ENCODE measurements at regions not wholly inside any gene's neighbourhood (a gene's known extent, or its start where the extent isn't known, plus 50 kb on each side); places are given as distances from the start of the nearest gene placed in this dataset.

DNA sequence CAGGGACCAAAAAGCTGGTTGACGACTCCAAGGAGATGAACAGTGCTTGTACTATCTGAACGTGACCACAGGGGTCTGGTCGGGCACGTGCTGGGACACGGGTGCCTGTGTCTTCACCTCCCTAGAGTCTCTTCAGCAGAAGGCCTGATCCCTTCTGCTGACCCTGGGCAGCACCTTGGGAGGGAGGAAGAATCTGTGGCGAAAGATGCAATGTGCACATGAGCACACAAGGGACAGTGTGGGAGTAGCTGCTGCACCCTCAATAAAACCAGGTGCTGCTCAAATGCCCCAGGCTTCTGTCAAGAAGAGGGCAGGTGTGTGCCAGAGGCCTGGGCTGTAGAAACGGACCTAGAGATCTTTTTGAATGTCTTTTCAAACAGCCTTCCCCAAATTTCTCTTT, 130.6 kb upstream of the THBS2 start:
- 65 to 84% methylated on average over 4 to 6 of the region's 7 CpGs for WGBS, 2 donors (ENCODE audit: low coverage in 1 of 2)
- TF ChIP-seq, protein P1, sequence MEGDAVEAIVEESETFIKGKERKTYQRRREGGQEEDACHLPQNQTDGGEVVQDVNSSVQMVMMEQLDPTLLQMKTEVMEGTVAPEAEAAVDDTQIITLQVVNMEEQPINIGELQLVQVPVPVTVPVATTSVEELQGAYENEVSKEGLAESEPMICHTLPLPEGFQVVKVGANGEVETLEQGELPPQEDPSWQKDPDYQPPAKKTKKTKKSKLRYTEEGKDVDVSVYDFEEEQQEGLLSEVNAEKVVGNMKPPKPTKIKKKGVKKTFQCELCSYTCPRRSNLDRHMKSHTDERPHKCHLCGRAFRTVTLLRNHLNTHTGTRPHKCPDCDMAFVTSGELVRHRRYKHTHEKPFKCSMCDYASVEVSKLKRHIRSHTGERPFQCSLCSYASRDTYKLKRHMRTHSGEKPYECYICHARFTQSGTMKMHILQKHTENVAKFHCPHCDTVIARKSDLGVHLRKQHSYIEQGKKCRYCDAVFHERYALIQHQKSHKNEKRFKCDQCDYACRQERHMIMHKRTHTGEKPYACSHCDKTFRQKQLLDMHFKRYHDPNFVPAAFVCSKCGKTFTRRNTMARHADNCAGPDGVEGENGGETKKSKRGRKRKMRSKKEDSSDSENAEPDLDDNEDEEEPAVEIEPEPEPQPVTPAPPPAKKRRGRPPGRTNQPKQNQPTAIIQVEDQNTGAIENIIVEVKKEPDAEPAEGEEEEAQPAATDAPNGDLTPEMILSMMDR (IDR thresholded peaks at IDR 0.05): no peak
- TF ChIP-seq POLR2A (IDR thresholded peaks at IDR 0.05): no peak
- no peak for TF ChIP-seq EP300 (IDR thresholded peaks at IDR 0.05)
- TF ChIP-seq POLR2AphosphoS5 (IDR thresholded peaks at IDR 0.05): no peak
- H3K27me3 ChIP-seq: no peaks in the 10 kb centered on the region
- ATAC-seq: no peak
- peaks cover 0 to 18% (median 0%) of the 10 kb centered on the region in 3 donors for H3K4me1 ChIP-seq
- no peaks in the 10 kb centered on the region for H3K9me3 ChIP-seq
- H3K27ac ChIP-seq: no peak overlapping the region
- no peak overlapping the region for H3K4me3 ChIP-seq
- H3K36me3 ChIP-seq: no peaks in the 10 kb centered on the region

DNA sequence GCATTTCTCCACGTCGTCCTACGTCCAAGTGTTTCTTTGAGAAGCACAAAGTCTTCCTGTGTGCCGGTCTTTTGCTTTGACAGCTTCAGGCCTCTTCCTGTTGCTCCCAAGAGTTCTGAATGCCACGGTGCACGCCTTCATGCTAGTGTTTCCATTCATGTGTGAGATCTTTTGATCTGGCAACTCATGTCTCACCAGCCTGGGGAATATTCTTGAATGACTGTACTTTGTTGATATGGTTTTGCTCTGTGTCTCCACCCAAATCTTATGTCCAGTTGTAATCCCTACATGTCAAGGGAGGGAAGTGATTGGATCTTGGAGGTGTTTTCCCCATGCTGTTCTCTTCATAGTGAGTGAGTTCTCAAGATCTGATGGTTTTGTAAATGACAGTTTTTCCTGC, 129.6 kb upstream of the THBS2 start:
- Histone ChIP-seq H3K36me3 (no peaks in the 10 kb centered on the region), H3K9me3 (no peaks in the 10 kb centered on the region), H3K27ac (no peak overlapping the region), H3K27me3 (no peaks in the 10 kb centered on the region), H3K4me1 (peaks cover 0 to 13% (median 0%) of the 10 kb centered on the region in 3 donors), H3K4me3 (no peak overlapping the region)
- no peak for ATAC-seq
- 66 to 83% methylated on average over 2 to 6 of the region's 6 CpGs for WGBS, 2 donors (ENCODE audit: low coverage in 1 of 2)
- TF ChIP-seq, protein P1 (IDR thresholded peaks at IDR 0.05): no peak
- TF ChIP-seq EP300 (IDR thresholded peaks at IDR 0.05) (no peak), POLR2AphosphoS5 (IDR thresholded peaks at IDR 0.05) (no peak), POLR2A (IDR thresholded peaks at IDR 0.05) (no peak)

DNA sequence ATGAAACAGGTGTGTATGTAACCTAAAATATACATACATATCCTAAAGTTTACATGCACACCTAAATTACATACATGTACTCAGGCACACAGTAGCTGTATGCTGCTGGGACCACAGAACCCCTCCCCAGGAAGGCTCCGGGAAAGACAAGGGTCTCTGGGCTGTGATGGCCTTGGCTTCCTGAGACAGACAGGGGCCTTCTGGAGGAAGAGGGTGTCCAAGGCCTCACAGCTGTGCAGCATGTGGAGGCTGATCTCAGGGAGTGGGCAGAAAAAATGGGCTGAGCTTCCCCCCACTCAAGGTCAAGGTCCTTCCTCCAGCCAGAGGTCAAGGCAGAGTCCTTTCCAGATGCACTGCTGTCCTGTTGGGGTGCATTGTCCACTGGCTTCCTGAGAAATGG, 129.1 kb upstream of the THBS2 start:
- Histone ChIP-seq H3K4me3 (no peak overlapping the region), H3K27ac (no peak overlapping the region), H3K27me3 (no peaks in the 10 kb centered on the region), H3K4me1 (peaks cover 0 to 10% (median 0%) of the 10 kb centered on the region in 3 donors), H3K9me3 (no peaks in the 10 kb centered on the region), H3K36me3 (no peaks in the 10 kb centered on the region)
- WGBS, 2 donors (ENCODE audit: low coverage in 1 of 2): no CpG with 5 or more reads among the region's 1 CpG
- ATAC-seq: no peak
- TF ChIP-seq POLR2A (IDR thresholded peaks at IDR 0.05): no peak
- TF ChIP-seq EP300 (IDR thresholded peaks at IDR 0.05): no peak
- TF ChIP-seq POLR2AphosphoS5 (IDR thresholded peaks at IDR 0.05): no peak
- TF ChIP-seq, protein P1 (IDR thresholded peaks at IDR 0.05): no peak

DNA sequence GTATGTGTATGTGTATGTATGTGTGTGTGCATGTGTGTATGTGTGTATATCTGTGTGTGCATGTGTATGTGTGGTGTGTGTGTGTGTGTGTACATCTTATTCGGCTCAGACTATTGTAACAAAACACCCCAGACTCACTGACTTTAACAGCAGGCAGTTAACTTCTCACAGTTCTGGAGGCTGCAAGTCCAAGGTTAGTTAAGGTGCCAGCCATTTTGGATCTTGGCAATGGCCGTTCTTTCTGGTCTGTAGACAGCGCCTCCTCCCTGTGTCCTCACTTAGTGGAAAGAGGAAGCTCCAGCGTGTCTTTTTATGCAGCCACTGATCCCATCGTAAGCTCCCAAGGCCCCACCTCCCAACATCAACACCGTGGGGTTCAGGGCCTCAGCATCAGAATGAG, 128.3 kb upstream of the THBS2 start:
- no peak for TF ChIP-seq EP300 (IDR thresholded peaks at IDR 0.05)
- TF ChIP-seq, protein P1 (IDR thresholded peaks at IDR 0.05): no peak
- no peak for TF ChIP-seq POLR2A (IDR thresholded peaks at IDR 0.05)
- TF ChIP-seq POLR2AphosphoS5 (IDR thresholded peaks at IDR 0.05): no peak
- H3K36me3 ChIP-seq: no peaks in the 10 kb centered on the region
- no peaks in the 10 kb centered on the region for H3K27me3 ChIP-seq
- H3K27ac ChIP-seq: no peak overlapping the region
- no peak for ATAC-seq
- no peaks in the 10 kb centered on the region for H3K9me3 ChIP-seq
- H3K4me3 ChIP-seq: no peak overlapping the region
- WGBS, 2 donors (ENCODE audit: low coverage in 1 of 2): 50 to 73% methylated on average over 1 to 5 of the region's 6 CpGs
- H3K4me1 ChIP-seq: peaks cover 0 to 10% (median 0%) of the 10 kb centered on the region in 3 donors

DNA sequence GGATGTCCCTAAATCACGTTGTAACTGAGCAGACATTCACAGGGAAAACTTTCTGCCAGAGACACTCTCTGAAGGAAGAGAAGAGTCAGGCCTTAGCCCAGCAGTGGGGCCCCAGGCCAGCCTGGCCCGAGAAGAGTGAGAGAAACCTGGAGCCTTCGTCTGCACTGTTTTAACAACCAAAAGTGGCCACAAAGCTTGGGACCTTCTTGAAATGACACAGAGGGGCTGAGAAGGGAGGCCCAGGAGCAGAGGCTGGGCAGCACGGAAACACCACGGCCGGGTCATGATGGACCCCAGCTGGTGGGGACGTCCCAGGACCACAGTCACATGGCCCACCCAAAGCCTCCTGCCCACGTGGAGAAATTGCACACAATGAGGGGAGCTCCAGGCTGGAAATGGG, 126.8 kb upstream of the THBS2 start:
- H3K27me3 ChIP-seq: no peaks in the 10 kb centered on the region
- ATAC-seq: no peak
- no peaks in the 10 kb centered on the region for H3K4me1 ChIP-seq
- no peaks in the 10 kb centered on the region for H3K36me3 ChIP-seq
- H3K9me3 ChIP-seq: peaks cover 0 to 4% (median 0%) of the 10 kb centered on the region in 3 donors
- WGBS, 2 donors (ENCODE audit: low coverage in 1 of 2): 20 to 51% methylated on average over 1 to 3 of the region's 8 CpGs
- no peak overlapping the region for H3K27ac ChIP-seq
- no peak for TF ChIP-seq EP300 (IDR thresholded peaks at IDR 0.05)
- TF ChIP-seq POLR2A (IDR thresholded peaks at IDR 0.05): no peak
- TF ChIP-seq POLR2AphosphoS5 (IDR thresholded peaks at IDR 0.05): no peak
- TF ChIP-seq, protein P1 (IDR thresholded peaks at IDR 0.05): no peak
- H3K4me3 ChIP-seq: no peak overlapping the region
